Mucosa of descending colon (tissue), 3 donors: ENCODE measurements at regions not wholly inside any gene's neighbourhood (a gene's known extent, or its start where the extent isn't known, plus 50 kb on each side); places are given as distances from the start of the nearest gene placed in this dataset.
A peak's percentile ranks its signal among the peaks of the same experiment; 100 is the strongest.

Experiments used
- ATAC-seq: fragments of 200-7000 bp; cut with Tn5 transposase; one replicate; pipeline ENCODE4 v1.9.1; 2020; ENCODE audit warnings: mild to moderate bottlenecking, moderate library complexity
- DNase-seq, 3 donors: peaks; one replicate each; pipeline ENCODE4 v3.0.0-alpha.2; 2020
- H3K36me3 ChIP-seq: fragments of 200-600 bp; one replicate; pipeline ENCODE4 v1.8.0; 2021; ENCODE audit warnings: low read depth, mild to moderate bottlenecking
- H3K4me1 ChIP-seq: fragments of 200-600 bp; one replicate; pipeline ENCODE4 v1.8.0; 2021; ENCODE audit warnings: low read depth, mild to moderate bottlenecking
- H3K4me3 ChIP-seq: fragments of 200-600 bp; one replicate; pipeline ENCODE4 v1.8.0; 2021; ENCODE audit warnings: mild to moderate bottlenecking
- H3K9me3 ChIP-seq: fragments of 200-600 bp; one replicate; pipeline ENCODE4 v1.8.0; 2021; ENCODE audit warnings: mild to moderate bottlenecking
- CTCF ChIP-seq: fragments of 200-600 bp; IDR thresholded peaks from one replicate; pipeline ENCODE4 v1.8.0; 2022; ENCODE audit warnings: antibody characterized with exemption, mild to moderate bottlenecking
- intact Hi-C, 2 donors: fragments of 100-400 bp; cut with DNase I in 1 of 2; cut with micrococcal nuclease in 1 of 2; formaldehyde crosslinking; loops; one replicate each; pipeline versions ENCODE4 v1.11.0 to v1.11.1; 2022; cut with DNase I, micrococcal nuclease
- donor health status: DM: no; HTN: no; CAD: no; lungs with moderate emphysema.
- donor health status: DM: no; HTN: no; CAD: no.
- donor health status: DM: no; HTN: yes; CAD: no.

GRCh38 chr2:173552531-173552930, 197.9 kb downstream of the CDCA7 start:
- TF ChIP-seq CTCF = no peak
- no peak for DNase-seq
- intact Hi-C loops = no loop called here
- no peaks in the 10 kb centered on the region for H3K36me3 ChIP-seq
- H3K9me3 ChIP-seq = no peaks in the 10 kb centered on the region
- no peak overlapping the region for H3K4me3 ChIP-seq
- peaks cover 4% of the 10 kb centered on the region for H3K4me1 ChIP-seq
- ATAC-seq = peak; percentile 58

- Histone ChIP-seq H3K9me3 (no peaks in the 10 kb centered on the region), H3K36me3 (no peaks in the 10 kb centered on the region), H3K4me1 (peaks cover 4% of the 10 kb centered on the region), H3K4me3 (no peak overlapping the region)
- ATAC-seq (peak; percentile 97), DNase-seq (peak in 1 of 3 donors; percentile 72)
- no peak for TF ChIP-seq CTCF
- intact Hi-C loops = no loop called here
Observed at GRCh38 chr2:173553593-173553992, 198.9 kb downstream of the CDCA7 start.

GRCh38 chr2:173555833-173556232, 201.2 kb downstream of the CDCA7 start:
- no peak for ATAC-seq
- H3K36me3 ChIP-seq = no peaks in the 10 kb centered on the region
- DNase-seq = no peak
- no peak overlapping the region for H3K4me3 ChIP-seq
- intact Hi-C loops = no loop called here
- H3K4me1 ChIP-seq = peaks cover 4% of the 10 kb centered on the region
- H3K9me3 ChIP-seq = no peaks in the 10 kb centered on the region
- no peak for TF ChIP-seq CTCF

- Histone ChIP-seq H3K4me3 (no peak overlapping the region), H3K4me1 (peaks cover 4% of the 10 kb centered on the region), H3K9me3 (no peaks in the 10 kb centered on the region), H3K36me3 (no peaks in the 10 kb centered on the region)
- TF ChIP-seq CTCF = no peak
- DNase-seq (no peak), ATAC-seq (no peak)
- intact Hi-C loops = no loop called here
Observed at GRCh38 chr2:173556816-173557215, 202.1 kb downstream of the CDCA7 start.

- intact Hi-C loops = no loop called here
- DNase-seq = no peak
- H3K9me3 ChIP-seq = no peaks in the 10 kb centered on the region
- H3K4me3 ChIP-seq = no peak overlapping the region
- H3K4me1 ChIP-seq = peaks cover 4% of the 10 kb centered on the region
- no peak for ATAC-seq
- no peak for TF ChIP-seq CTCF
- no peaks in the 10 kb centered on the region for H3K36me3 ChIP-seq
Observed at GRCh38 chr2:173557497-173557896, 202.8 kb downstream of the CDCA7 start.

- DNase-seq (no peak), ATAC-seq (no peak)
- no peak for TF ChIP-seq CTCF
- H3K4me3 ChIP-seq = no peak overlapping the region
- no peaks in the 10 kb centered on the region for H3K4me1 ChIP-seq
- no peaks in the 10 kb centered on the region for H3K36me3 ChIP-seq
- H3K9me3 ChIP-seq = no peaks in the 10 kb centered on the region
- intact Hi-C loops = loop anchor here in 1 of 2 donors (10.0 kb wide), 1 partner anchor 163 kb away; no protein-coding TSS in a partner anchor
Observed at GRCh38 chr2:173567493-173567892, 212.8 kb downstream of the CDCA7 start.
